Activated T-helper 1 cell treated with anti-CD3 and anti-CD28 coated beads, Interleukin-12 subunit alpha, Interleukin-12 subunit beta, Interleukin-2, Interleukin-4 antibody, amounts not matched to agents 30 ng/mL and 10 ng/mL and 1 ng/mL, durations not matched to agents 14 hours and 24 hours and 36 hours (primary cell): ENCODE measurements at regions not wholly inside any gene's neighbourhood (a gene's known extent, or its start where the extent isn't known, plus 50 kb on each side); places are given as distances from the start of the nearest gene placed in this dataset.

Source experiments
- DNase-seq: peaks from one replicate; pipeline ENCODE4 v3.0.0; 2021; ENCODE audit warnings: low spot score
- H3K27ac Mint-ChIP-seq: one replicate; pipeline ENCODE4 v1.8.0; 2021; ENCODE audit warnings: mild to moderate bottlenecking, mixed read lengths
- H3K27me3 Mint-ChIP-seq: one replicate; pipeline ENCODE4 v1.8.0; 2022; ENCODE audit warnings: mild to moderate bottlenecking, moderate library complexity, mixed read lengths; ENCODE audit not compliant: insufficient read depth
- H3K36me3 Mint-ChIP-seq: one replicate; pipeline ENCODE4 v1.8.0; 2021; ENCODE audit warnings: low read depth, mixed read lengths
- H3K4me1 Mint-ChIP-seq: one replicate; pipeline ENCODE4 v1.8.0; 2021; ENCODE audit warnings: low read depth, mixed read lengths
- H3K4me3 Mint-ChIP-seq: one replicate; pipeline ENCODE4 v1.8.0; 2021; ENCODE audit warnings: mild to moderate bottlenecking, moderate library complexity, mixed read lengths
- H3K9me3 Mint-ChIP-seq: one replicate; pipeline ENCODE4 v1.8.0; 2021; ENCODE audit warnings: mixed read lengths
- intact Hi-C: fragments of 100-400 bp; cut with micrococcal nuclease; formaldehyde crosslinking; loops from one replicate; pipeline ENCODE4 v1.15.1; 2024

GRCh38 chr7:40977533-40977932, 725.4 kb downstream of the INHBA start:
- intact Hi-C loops = no loop called here
- no peak overlapping the region for H3K4me3 Mint-ChIP-seq
- no peaks in the 10 kb centered on the region for H3K36me3 Mint-ChIP-seq
- H3K4me1 Mint-ChIP-seq = no peaks in the 10 kb centered on the region
- H3K27ac Mint-ChIP-seq = no peak overlapping the region
- H3K27me3 Mint-ChIP-seq = no peaks in the 10 kb centered on the region
- no peaks in the 10 kb centered on the region for H3K9me3 Mint-ChIP-seq
- DNase-seq = no peak

GRCh38 chr7:40972426-40972825, 730.5 kb downstream of the INHBA start:
- Mint-ChIP-seq H3K36me3 (no peaks in the 10 kb centered on the region), H3K27ac (no peak overlapping the region), H3K9me3 (no peaks in the 10 kb centered on the region), H3K4me1 (no peaks in the 10 kb centered on the region), H3K27me3 (no peaks in the 10 kb centered on the region), H3K4me3 (no peak overlapping the region)
- intact Hi-C loops = no loop called here
- no peak for DNase-seq

GRCh38 chr7:40969641-40970040, 733.2 kb downstream of the INHBA start:
- Mint-ChIP-seq H3K9me3 (no peaks in the 10 kb centered on the region), H3K27me3 (no peaks in the 10 kb centered on the region), H3K27ac (no peak overlapping the region), H3K4me3 (no peak overlapping the region), H3K36me3 (no peaks in the 10 kb centered on the region), H3K4me1 (no peaks in the 10 kb centered on the region)
- intact Hi-C loops = no loop called here
- DNase-seq = no peak

GRCh38 chr7:40966693-40967092, 736.2 kb downstream of the INHBA start:
- Mint-ChIP-seq H3K4me3 (no peak overlapping the region), H3K27ac (no peak overlapping the region), H3K27me3 (no peaks in the 10 kb centered on the region), H3K9me3 (no peaks in the 10 kb centered on the region), H3K4me1 (no peaks in the 10 kb centered on the region), H3K36me3 (no peaks in the 10 kb centered on the region)
- no peak for DNase-seq
- intact Hi-C loops = no loop called here

GRCh38 chr7:40965774-40966173, 737.1 kb downstream of the INHBA start:
- intact Hi-C loops = no loop called here
- Mint-ChIP-seq H3K9me3 (no peaks in the 10 kb centered on the region), H3K27me3 (no peaks in the 10 kb centered on the region), H3K4me1 (no peaks in the 10 kb centered on the region), H3K4me3 (no peak overlapping the region), H3K36me3 (no peaks in the 10 kb centered on the region), H3K27ac (no peak overlapping the region)
- no peak for DNase-seq

- Mint-ChIP-seq H3K4me1 (no peaks in the 10 kb centered on the region), H3K27me3 (no peaks in the 10 kb centered on the region), H3K36me3 (no peaks in the 10 kb centered on the region), H3K9me3 (no peaks in the 10 kb centered on the region), H3K27ac (no peak overlapping the region), H3K4me3 (no peak overlapping the region)
- intact Hi-C loops = no loop called here
- DNase-seq = no peak
Observed at GRCh38 chr7:40965016-40965415, 737.9 kb downstream of the INHBA start.

GRCh38 chr7:40964610-40965009, 738.3 kb downstream of the INHBA start:
- intact Hi-C loops = no loop called here
- H3K27ac Mint-ChIP-seq = no peak overlapping the region
- no peak for DNase-seq
- H3K36me3 Mint-ChIP-seq = no peaks in the 10 kb centered on the region
- no peak overlapping the region for H3K4me3 Mint-ChIP-seq
- H3K4me1 Mint-ChIP-seq = no peaks in the 10 kb centered on the region
- no peaks in the 10 kb centered on the region for H3K27me3 Mint-ChIP-seq
- no peaks in the 10 kb centered on the region for H3K9me3 Mint-ChIP-seq

GRCh38 chr7:40959955-40960354, 742.9 kb downstream of the INHBA start:
- H3K9me3 Mint-ChIP-seq = no peaks in the 10 kb centered on the region

GRCh38 chr7:40948239-40948638, 754.7 kb downstream of the INHBA start:
- H3K36me3 Mint-ChIP-seq = no peaks in the 10 kb centered on the region
- H3K27me3 Mint-ChIP-seq = no peaks in the 10 kb centered on the region
- peaks cover 15% of the 10 kb centered on the region for H3K9me3 Mint-ChIP-seq
- H3K4me1 Mint-ChIP-seq = no peaks in the 10 kb centered on the region
- no peak for DNase-seq
- no peak overlapping the region for H3K4me3 Mint-ChIP-seq
- H3K27ac Mint-ChIP-seq = no peak overlapping the region
- intact Hi-C loops = no loop called here

More at GRCh38 chr7:40959955-40960354, 742.9 kb downstream of the INHBA start:
- DNase-seq = no peak
- H3K27me3 Mint-ChIP-seq = no peaks in the 10 kb centered on the region
- intact Hi-C loops = no loop called here
- H3K27ac Mint-ChIP-seq = no peak overlapping the region
- no peak overlapping the region for H3K4me3 Mint-ChIP-seq
- H3K36me3 Mint-ChIP-seq = no peaks in the 10 kb centered on the region
- no peaks in the 10 kb centered on the region for H3K4me1 Mint-ChIP-seq

GRCh38 chr7:40947566-40947965, 755.3 kb downstream of the INHBA start:
- H3K9me3 Mint-ChIP-seq = peaks cover 19% of the 10 kb centered on the region
- no peak overlapping the region for H3K27ac Mint-ChIP-seq
- no peak overlapping the region for H3K4me3 Mint-ChIP-seq
- H3K27me3 Mint-ChIP-seq = no peaks in the 10 kb centered on the region
- intact Hi-C loops = no loop called here
- no peaks in the 10 kb centered on the region for H3K4me1 Mint-ChIP-seq
- no peaks in the 10 kb centered on the region for H3K36me3 Mint-ChIP-seq
- no peak for DNase-seq

GRCh38 chr7:40946549-40946948, 756.3 kb downstream of the INHBA start:
- intact Hi-C loops = no loop called here

GRCh38 chr7:40945788-40946187, 757.1 kb downstream of the INHBA start:
- Mint-ChIP-seq H3K27me3 (no peaks in the 10 kb centered on the region), H3K4me1 (no peaks in the 10 kb centered on the region), H3K9me3 (peaks cover 22% of the 10 kb centered on the region), H3K4me3 (no peak overlapping the region), H3K36me3 (no peaks in the 10 kb centered on the region), H3K27ac (no peak overlapping the region)
- intact Hi-C loops = no loop called here
- no peak for DNase-seq

More at GRCh38 chr7:40946549-40946948, 756.3 kb downstream of the INHBA start:
- Mint-ChIP-seq H3K4me3 (no peak overlapping the region), H3K36me3 (no peaks in the 10 kb centered on the region), H3K27ac (no peak overlapping the region), H3K9me3 (peaks cover 22% of the 10 kb centered on the region), H3K27me3 (no peaks in the 10 kb centered on the region), H3K4me1 (no peaks in the 10 kb centered on the region)
- DNase-seq = no peak

- Mint-ChIP-seq H3K9me3 (peaks cover 22% of the 10 kb centered on the region), H3K27ac (no peak overlapping the region), H3K36me3 (no peaks in the 10 kb centered on the region), H3K27me3 (no peaks in the 10 kb centered on the region), H3K4me3 (no peak overlapping the region), H3K4me1 (no peaks in the 10 kb centered on the region)
- no peak for DNase-seq
- intact Hi-C loops = no loop called here
Observed at GRCh38 chr7:40944981-40945585, 757.8 kb downstream of the INHBA start.

GRCh38 chr7:40937879-40938278, 765.0 kb downstream of the INHBA start:
- no peak overlapping the region for H3K27ac Mint-ChIP-seq
- H3K36me3 Mint-ChIP-seq = no peaks in the 10 kb centered on the region
- no peak for DNase-seq
- H3K4me1 Mint-ChIP-seq = no peaks in the 10 kb centered on the region
- no peaks in the 10 kb centered on the region for H3K27me3 Mint-ChIP-seq
- intact Hi-C loops = no loop called here
- H3K4me3 Mint-ChIP-seq = no peak overlapping the region
- peaks cover 9% of the 10 kb centered on the region for H3K9me3 Mint-ChIP-seq
